ENCODE measurements at regions not wholly inside any gene's neighbourhood (a gene's known extent, or its start where the extent isn't known, plus 50 kb on each side); places are given as distances from the start of the nearest gene placed in this dataset.

DNA sequence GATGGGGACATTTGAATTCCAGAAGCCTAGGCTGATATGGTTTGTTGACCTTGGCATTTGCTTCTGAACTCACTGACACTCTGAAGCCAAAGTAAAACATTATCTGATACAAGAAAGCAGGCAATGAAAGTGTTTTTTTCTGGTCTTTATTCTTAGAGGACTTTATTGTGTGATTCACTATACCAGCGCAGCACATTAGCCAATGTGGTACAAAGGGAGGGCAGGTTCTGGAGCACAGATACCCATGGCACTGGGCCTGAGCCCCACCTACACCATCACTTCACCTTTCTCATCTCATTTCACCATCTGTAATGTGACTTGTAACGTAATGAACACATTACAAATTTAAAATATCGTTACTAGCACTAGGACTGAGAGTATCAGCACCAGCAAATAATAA, 89.7 kb upstream of the ZNF366 start:
- TF ChIP-seq REST (IDR thresholded peaks at IDR 0.05; ENCODE audit: unreplicated experiment) (no peak), POLR2AphosphoS5 (IDR thresholded peaks at IDR 0.05; ENCODE audit: low read depth) (no peak), EZH2 (IDR thresholded peaks at IDR 0.05; ENCODE audit: low read depth, unreplicated experiment) (no peak), EZH2phosphoT487 (IDR thresholded peaks at IDR 0.05; ENCODE audit: unreplicated experiment) (no peak), ZNF331 (CRISPR knock-in tag; IDR thresholded peaks at IDR 0.05; ENCODE audit: low read depth) (no peak), STAT1 (IDR thresholded peaks at IDR 0.05; ENCODE audit: unreplicated experiment) (no peak), CREB1 (CRISPR knock-in tag; IDR thresholded peaks at IDR 0.05; ENCODE audit: low read depth) (no peak)
- TF ChIP-seq, protein P1, sequence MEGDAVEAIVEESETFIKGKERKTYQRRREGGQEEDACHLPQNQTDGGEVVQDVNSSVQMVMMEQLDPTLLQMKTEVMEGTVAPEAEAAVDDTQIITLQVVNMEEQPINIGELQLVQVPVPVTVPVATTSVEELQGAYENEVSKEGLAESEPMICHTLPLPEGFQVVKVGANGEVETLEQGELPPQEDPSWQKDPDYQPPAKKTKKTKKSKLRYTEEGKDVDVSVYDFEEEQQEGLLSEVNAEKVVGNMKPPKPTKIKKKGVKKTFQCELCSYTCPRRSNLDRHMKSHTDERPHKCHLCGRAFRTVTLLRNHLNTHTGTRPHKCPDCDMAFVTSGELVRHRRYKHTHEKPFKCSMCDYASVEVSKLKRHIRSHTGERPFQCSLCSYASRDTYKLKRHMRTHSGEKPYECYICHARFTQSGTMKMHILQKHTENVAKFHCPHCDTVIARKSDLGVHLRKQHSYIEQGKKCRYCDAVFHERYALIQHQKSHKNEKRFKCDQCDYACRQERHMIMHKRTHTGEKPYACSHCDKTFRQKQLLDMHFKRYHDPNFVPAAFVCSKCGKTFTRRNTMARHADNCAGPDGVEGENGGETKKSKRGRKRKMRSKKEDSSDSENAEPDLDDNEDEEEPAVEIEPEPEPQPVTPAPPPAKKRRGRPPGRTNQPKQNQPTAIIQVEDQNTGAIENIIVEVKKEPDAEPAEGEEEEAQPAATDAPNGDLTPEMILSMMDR (conservative IDR thresholded peaks at IDR 0.05; ENCODE audit: low read depth in 2 of 2), result no peak
